DOHH2 (cell line): ENCODE measurements at regions not wholly inside any gene's neighbourhood (a gene's known extent, or its start where the extent isn't known, plus 50 kb on each side); places are given as distances from the start of the nearest gene placed in this dataset.

ENCODE experiments used
- CTCF ChIP-seq: fragments of 200-600 bp; sonication (generic); IDR thresholded peaks from one replicate; pipeline ENCODE4 v1.5.1; 2014; ENCODE audit warnings: antibody characterized with exemption, mild to moderate bottlenecking, low read depth, low read length; ENCODE audit not compliant: poor library complexity, severe bottlenecking
- EZH2phosphoT487 ChIP-seq: fragments of 200-600 bp; sonication (generic); IDR thresholded peaks from 2 replicates; pipeline ENCODE4 v1.6.1; 2017; ENCODE audit warnings: borderline replicate concordance, mild to moderate bottlenecking, antibody characterized with exemption, low read length, moderate library complexity, mixed read lengths

GRCh38 chr9:105091004-105091640 is 153.3 kb upstream of the SLC44A1 start:
- no peak for TF ChIP-seq CTCF
- TF ChIP-seq EZH2phosphoT487: no peak
